Stimulated activated CD4-positive, alpha-beta T cell treated with anti-CD3 and anti-CD28 coated beads, Interleukin-1b, Interleukin-23, amount 100 ng/mL, for 48 hours (primary cell): ENCODE measurements at regions not wholly inside any gene's neighbourhood (a gene's known extent, or its start where the extent isn't known, plus 50 kb on each side); places are given as distances from the start of the nearest gene placed in this dataset.
"Not testable (repeated sequence)": the region's sequence is repeated elsewhere in the genome, so short reads cannot be mapped to it uniquely, and the experiment has no call there.

ENCODE experiments used
- DNase-seq: peaks from one replicate; pipeline ENCODE4 v3.0.0-alpha.2; 2020

DNA sequence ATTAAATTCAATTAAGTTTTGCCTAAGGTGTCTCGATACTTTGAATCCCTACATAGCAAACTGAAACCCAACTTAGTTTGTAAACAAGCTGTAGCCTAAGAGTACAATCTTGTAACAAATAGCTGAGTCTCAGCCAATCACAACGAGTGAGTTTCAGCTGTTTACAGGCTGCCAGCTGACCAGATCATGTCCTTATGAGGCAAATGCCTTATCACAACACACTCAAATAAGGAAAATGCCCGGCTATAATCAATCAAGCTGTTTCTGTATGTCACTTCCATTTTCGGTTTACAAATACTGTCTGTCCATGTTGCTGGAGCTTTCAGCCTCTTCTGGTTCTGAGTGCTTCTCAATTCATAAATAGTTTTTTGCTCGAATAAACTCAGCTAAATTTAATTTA is 943.8 kb downstream of the SLC16A7 start:
- no peak for DNase-seq

DNA sequence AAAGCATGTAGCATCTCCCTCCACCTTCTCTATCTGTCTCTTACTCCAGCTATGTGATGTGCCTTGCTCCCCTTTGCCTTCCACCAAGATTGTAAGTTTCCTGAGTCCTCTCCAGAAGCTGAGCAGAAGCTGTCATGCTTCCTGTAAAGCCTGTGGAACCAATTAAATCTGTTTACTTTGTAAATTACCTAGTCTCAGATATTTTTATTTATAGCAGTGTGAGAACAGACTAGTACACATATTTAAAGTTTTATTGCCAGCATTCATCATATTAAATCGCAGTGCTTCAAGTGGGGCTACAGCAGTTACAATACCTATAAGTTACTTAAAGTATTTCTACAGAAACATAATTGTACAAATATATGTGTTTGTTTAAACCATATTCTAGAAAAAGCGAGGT is 973.1 kb downstream of the SLC16A7 start:
- DNase-seq = no peak

DNA sequence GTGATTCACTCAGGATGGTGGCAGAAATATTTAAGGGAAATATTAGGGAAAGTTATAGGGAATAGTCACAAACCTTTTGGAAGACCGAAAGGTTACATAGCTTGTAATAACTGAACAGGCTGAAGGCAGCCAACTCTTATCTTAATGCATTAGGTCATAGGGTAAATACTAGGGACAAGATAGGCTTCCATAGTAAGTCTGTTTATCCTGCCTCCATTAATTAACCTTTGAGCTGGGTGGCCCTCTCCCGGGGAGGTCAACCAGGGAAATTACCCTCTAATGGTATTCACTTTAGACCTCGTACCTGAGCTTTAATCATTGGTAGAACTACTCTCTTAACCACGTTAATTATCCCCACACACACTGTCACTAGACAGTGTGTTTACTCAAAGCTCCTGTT is 981.8 kb downstream of the SLC16A7 start:
- no peak for DNase-seq

DNA sequence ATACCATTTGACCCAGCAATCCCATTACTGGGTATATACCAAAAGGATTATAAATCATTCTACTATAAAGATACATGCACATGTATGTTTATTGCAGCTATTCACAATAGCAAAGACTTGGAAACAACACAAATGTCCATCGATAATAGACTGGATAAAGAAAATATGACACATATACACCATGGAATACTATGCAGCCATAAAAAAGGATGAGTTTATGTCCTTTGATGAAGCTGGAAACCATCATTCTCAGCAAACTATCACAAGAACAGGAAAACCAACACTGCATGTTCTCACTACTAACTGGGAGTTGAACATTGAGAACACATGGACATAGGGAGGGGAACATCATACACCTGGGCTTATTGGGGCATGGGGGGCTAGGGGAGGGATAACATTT is 991.8 kb downstream of the SLC16A7 start:
- not testable (repeated sequence) for DNase-seq

DNA sequence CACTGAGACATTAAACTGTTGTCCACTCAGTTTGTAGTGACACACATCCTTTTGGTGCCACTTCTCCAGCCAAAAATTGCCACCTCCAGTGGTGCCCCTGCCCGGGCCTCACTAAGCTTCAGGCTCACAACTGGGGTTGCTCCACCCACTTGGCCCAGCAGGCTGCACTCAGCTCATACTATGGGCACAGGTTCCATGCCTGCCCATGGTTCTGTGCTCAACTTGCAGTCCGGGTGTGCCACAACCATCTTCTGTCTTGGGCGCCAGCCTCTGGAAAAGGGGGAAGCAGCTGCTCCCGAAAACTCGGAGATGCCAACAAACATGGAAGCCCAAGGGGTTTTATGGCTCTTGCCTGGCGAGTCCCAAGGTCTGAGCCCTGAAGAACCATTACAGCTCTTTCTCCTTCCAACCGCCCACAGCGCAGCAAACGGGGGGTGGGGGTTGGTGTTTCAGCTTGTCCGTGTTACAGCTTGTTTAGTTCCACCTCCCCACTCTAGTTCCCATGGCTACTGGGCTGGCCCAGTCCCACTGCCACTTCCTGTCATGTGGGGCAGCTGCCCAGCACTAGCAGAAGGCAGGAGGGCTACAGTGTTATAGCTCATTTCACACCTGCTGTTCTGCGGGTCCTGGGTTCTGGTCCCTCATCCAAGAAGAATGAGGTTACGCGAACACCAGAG is 998.3 kb downstream of the SLC16A7 start:
- DNase-seq = no peak

DNA sequence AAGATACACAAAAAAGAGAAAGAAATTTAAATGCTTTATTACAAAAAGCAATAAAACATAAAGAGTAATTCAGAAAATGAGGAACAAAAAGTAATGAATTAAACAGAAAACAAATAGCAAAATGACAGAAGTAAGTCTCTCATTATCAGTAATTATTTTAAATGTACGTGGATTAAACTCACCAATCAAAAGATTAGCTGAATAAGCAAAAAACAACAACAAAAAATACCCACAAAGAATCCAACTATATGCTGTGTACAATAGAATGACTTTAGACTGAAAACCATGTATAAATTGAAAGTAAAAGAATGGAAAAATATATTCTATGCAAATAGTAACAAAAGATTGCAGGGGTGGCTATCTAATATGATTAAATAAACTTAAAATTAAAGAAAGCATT is 1006.8 kb downstream of the SLC16A7 start:
- DNase-seq = no peak

DNA sequence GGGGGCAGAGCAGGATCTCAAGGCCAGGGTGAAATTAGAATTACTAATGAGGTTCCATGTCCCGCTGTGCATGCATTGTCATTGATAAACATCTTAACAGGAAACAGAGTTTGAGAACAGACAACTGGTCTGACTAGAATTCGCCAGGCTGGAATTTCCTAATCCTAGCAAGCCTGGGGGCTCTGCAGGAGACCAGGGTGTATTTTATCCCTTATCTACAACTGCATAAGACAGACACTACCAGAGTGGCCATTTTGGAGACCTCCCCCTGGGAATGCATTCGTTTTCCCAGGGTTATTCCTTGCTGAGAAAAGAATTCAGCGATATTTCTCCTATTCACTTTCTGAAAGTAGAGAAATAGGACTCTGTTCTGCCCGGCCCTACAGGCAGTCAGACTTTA is 1007.6 kb downstream of the SLC16A7 start:
- not testable (repeated sequence) for DNase-seq

DNA sequence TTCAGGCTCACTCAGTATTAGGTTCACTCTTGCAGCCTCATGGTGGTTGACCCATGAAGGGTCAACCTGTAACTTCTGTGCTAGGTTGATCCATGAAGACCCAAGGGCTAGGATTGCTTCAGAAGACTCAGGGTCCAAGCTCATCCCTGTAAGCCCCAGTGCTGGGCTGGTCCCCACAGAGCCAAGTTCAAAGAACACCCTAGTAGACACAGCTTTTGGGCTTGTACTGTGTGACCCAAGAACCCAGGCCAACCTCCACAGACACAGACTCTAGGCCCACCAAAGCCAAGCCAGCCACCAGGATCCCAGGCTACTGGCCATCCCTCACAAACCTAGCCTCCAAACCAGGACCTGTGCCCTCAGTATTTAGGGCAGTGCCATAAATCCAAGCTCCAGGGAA is 1020.6 kb downstream of the SLC16A7 start:
- no peak for DNase-seq

DNA sequence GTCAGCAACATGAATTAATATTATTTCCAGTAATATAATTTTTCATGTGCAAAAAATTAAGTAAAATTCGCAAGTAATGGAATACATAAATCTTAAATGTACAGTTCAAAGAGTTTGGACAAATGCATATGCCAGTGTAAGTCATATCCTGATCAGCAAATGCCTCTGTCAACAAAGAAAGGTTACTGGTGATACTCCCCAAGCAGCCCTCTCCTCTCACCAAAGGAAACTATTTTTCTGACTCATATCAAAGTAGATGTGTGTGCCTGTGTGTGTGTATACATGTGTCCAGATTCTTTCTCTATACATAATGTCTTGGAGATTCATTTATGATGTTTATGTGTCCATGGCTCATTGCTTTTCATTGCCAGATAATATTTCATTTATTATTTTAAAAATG is 1035.0 kb downstream of the SLC16A7 start:
- no peak for DNase-seq

DNA sequence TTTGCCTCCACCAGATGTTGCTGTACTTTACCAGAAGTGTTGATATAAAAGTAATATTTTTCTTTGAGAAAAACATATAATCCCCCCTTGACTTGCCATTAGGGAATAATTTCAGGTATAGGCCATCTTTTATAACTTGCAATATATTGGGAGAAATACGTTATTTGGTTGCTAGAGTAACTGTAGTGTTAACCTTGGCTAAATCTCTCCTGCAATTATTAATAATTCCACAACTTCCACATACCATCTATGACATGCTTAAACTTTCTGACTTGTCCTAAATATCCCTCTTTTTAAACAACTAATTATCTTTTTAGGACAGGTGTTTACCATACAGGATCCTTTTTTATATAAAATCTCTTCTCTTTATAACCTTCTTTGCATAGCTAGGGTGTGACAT is 1048.2 kb downstream of the SLC16A7 start:
- no peak for DNase-seq

DNA sequence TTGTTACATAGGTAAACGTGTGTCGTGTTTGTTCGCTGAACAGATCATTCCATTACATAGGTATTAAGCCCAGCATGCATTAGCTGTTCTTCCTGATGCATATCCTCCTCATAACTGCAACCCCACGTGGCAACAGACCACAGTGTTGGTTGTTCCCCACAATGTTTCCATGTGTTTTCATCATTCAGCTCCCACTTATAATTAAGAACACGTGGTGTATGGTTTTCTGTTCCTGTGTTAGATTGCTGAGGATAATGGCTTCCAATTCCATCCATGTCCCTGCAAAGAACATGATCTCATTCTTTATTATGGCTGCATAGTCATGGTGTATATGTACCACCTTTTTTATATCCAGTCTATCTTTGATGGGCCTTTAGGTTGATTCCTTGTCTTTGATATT is 1071.1 kb downstream of the SLC16A7 start:
- DNase-seq = no peak

DNA sequence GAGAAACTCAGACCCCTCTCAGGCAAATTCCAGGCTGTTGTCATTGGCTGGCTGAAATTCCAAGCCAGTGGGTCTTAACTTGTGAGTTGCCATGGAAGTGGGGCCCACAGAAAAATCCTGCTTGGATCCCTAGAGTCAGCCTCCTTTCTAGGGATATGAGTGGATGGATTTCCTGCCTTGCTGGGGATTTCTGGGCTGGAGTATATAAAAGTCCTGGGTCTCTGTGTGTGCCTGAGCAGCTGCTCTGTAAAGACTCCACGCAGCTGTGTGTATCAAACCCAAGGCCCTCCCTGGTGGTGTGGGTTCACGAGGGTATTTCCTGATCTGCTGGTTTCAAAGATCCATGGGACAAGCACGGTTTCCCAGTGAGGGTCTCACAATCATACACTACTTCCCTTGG is 1077.1 kb downstream of the SLC16A7 start:
- DNase-seq = no peak

DNA sequence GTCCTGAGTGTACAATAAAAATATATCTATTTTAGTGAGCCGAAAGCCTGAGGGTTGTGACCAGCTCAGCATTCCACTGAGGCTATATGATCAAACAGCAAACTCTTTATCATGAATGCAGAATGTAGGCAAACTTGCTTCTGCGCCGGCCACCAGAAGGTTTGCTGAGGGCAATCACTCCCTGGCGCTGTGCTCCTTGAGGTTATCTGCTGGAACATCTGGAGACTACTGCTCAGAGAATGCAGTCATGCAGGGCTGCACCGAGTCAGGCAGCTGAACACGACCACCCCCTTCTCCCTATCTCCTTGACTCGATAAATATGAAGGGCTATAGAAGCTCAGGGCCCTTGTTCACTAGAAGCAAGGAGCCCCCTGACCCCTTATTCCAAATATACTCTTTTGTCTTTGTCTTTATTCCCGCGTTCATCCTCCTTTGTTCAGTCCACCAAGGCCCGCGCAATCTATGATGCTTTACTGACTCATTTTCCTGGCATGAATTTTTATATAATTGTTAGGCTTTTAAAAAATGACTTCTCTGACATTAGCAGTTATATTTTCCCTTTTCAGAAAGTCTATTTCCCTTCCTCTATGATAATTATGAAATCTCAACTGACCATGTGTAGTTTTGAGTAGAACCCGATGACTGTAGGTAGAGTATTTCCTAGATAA is 1089.3 kb downstream of the SLC16A7 start:
- no peak for DNase-seq

DNA sequence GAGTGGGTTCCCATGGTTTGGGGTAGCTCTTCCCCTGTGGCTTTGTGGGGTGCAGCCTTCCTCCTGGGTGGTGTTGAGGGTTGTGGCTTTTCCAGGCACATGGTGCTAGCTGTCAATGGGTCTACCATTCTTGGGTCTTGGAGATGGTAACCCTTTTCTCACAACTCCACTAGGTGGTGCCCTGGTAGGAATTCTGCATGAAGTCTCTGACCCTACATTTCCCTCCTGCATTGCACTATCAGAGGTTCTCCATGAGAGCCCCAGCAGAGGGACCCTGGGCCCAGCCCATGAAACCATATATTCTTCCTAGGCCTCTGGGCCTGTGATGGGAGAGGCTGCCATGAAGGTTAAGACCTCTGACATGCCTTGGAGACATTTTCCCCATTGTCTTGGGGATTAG is 1093.3 kb downstream of the SLC16A7 start:
- no peak for DNase-seq

DNA sequence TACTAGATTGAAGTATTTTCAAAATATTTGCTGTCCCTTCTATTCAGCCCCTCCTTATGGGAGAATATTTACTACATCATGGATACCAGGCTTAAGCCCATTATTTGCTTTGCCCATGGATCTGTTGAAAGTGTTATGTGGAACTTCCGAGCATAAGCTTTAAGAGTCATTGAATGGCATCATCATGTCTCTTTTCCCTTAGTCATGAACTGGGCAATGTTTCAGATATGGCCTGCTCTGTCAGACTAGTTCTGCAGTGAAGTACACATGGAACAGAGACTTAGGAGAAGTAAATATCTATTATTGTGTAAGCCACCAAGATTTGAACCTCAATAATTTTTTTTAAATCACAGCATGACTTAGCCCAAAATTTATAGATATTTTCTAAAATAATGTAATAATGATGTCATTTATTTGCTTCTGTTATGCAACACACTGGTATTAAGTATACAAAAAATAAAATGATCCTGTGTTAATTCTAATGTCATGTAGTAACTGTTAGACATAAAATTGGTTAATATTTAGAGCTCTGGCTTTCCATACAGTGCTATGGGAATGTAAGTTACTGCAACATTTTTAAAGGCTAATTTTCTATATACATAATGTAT is 1097.3 kb downstream of the SLC16A7 start:
- DNase-seq = no peak

DNA sequence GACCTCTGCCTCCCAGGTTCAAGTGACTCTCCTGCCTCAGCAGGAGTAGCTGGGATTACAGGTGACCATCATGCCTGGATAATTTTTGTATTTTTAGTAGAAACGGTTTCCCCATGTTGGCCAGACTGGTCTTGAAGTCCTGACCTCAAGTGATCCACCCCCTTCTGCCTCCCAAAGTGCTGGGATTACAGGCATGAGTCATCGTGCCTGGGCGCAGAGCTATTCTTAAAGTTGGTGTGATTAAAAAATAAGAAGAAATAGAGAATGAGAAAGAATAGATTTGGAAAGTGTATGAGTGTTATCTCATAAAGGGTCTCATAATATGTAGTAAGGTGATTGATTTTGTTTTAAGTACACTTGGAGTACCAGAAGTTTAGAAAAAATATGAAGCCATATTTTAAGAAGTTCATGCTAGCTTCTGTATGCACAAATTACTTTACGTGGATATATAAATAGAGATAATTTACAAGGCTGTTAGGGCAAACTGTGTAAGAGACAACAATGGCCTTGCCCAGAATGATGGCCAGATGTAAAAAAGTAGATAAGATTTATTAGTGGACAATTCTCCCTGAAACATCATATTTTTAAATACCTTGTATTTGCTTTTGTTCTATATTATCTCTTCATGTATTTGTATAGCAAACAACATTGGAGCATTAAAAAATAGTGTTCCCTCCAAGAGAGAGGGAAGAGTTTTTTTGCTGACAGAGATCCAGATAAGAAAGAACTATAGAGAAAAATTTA is 1108.5 kb downstream of the SLC16A7 start:
- no peak for DNase-seq

DNA sequence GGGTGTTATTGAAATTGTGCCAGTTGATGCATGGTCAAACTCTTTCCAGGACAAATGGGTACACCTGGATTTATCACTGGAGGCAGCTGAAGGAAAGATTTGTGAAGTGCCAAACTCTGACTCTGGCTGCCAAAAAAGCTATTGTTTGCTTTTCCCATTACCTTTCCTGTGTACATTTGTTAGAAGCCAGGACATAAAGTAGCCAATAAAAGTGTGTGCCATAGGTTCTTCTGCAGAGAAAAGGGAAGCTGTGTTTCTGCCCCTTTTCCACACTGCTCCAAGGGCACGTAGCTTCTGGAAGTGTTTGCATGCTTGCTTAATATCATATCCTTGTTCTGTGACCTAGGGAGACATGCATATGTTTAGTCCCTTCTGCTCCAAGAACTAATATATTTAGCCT is 1114.4 kb downstream of the SLC16A7 start:
- DNase-seq = no peak

DNA sequence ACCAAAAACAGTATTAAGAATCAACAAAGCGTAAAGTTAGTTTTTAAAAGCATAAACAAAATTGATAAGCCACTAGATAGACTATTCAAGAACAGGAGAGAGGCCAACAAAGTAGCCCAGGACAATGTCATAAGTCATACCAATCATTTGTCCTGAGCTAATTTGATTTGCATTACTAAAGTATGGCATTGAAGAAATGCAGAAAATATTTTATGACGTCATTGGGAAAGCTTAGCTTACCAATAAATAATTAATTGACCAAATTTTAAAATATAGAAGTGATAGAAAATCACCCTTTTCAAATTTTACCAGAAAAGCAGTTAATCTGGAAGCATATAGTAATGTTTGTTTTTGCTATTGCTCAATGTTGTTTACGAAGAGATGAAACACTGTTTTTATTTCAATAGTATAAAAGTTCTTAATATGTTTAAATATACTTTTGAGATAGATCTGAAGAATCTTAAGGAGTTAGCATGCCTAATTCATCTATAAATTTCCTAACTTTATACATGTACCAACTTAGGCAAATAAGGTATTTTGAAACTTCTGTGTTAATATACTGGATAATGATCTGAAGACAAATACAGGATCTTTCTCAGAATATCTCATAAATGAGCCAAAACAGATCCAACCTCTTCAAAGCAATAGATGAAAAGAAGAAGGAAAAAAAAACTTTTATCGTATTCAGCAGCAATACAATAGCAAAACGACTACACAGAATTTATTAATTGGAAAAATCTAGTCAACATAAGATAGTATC is 1118.5 kb downstream of the SLC16A7 start:
- no peak for DNase-seq

DNA sequence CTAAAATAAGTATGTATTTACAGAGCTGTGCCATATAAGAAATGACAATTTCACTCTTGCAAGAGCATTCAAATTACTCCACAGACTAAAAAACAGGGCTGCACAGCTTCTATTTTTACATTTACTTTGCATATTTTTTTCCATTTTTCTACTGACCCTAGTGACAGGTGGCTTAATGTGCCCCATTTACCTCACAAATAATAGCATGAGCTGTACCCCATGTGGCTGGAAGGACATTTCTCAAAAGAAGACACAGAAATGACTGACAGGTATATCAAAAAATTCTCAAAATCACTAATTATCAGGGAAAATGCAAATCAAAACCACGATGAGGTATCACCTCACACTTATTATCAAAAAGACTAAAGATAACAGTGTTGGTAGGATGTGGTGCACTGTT is 1128.6 kb downstream of the SLC16A7 start:
- DNase-seq = no peak

DNA sequence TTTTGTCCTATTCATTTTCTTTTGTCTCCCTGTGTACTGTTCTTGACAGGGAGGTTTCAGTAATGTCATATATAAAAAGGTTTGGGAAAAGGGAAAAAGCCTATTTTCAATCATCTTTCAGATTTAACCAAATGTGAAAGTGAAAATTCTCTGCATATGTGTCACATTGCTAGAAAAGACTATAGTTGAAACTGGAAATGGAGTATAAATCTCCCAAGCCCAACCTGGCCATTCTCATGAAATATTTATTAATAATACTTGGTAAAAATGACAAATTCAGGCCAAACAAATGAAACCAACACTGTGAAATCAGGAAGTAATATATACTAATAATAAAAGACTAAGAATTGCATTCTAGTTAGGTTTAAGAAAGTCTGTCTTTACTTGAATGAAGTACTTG is 1129.2 kb downstream of the SLC16A7 start:
- DNase-seq = no peak

DNA sequence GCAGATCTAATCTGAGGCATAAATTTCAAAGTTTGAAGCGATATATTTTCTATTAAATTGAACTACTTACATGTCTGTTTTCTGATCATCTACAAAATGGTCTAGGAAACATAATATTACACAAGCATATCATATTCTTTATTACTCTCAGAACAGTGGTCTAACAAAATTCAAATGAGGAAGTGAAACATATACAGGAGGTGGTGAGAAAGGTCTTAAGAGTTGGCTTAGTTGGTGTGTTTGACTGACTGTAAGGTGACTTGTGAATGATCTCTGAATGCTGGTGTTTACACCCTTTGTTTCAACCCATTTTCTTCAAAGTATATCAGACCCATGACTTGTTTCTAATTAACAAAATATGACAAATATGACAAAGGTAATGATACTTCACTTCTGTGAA is 1156.8 kb downstream of the SLC16A7 start:
- DNase-seq = no peak

DNA sequence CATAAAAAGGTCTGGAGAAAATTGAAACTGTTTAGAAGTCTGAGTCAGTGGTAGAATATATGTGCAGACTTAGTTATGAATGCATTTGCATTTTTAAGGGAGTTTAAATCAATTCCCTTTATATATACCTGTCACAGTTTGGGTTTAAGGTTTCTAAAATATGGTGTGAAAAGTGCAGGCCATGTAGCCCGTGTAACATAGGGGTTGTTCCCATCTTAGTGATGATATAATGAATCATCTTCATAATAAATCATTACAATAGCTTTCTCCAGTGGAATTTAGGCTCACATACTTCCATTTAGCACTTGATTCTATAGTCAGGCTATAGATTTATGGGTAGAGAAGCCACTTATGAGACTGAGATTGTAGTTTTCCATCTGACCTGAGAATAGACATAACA is 1162.4 kb downstream of the SLC16A7 start:
- no peak for DNase-seq

DNA sequence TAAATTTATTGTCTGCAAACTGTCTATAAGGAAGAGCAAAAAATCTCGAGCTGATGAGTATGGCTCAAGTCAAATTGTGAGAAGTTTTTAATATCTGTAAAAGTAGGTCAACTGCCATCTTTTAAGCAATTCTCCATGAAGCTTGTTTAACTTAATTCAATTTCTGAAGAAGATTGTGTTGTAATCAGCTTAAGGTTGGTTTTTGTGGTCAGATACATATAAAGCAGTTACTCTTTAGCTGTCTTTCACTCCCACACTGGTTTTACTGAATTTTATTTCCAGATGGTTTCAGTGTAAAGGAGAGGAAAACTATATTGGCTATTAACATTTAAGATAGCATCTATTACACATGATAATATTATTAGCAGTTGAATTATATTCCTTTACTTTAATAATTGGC is 1165.1 kb downstream of the SLC16A7 start:
- no peak for DNase-seq
